ENCODE measurements at regions not wholly inside any gene's neighbourhood (a gene's known extent, or its start where the extent isn't known, plus 50 kb on each side); places are given as distances from the start of the nearest gene placed in this dataset.

GRCh38 chr7:24029068-24029467, 254.9 kb upstream of the NPY start:
- TF ChIP-seq CTCF (IDR thresholded peaks at IDR 0.05): no peak
- no peak for TF ChIP-seq EP300 (IDR thresholded peaks at IDR 0.05)
- no peak for TF ChIP-seq POLR2A (IDR thresholded peaks at IDR 0.05)
- TF ChIP-seq POLR2AphosphoS5 (IDR thresholded peaks at IDR 0.05): no peak
